IMR-90 (cell line): ENCODE measurements at regions not wholly inside any gene's neighbourhood (a gene's known extent, or its start where the extent isn't known, plus 50 kb on each side); places are given as distances from the start of the nearest gene placed in this dataset.

ENCODE experiments used
- ATAC-seq: fragments of 200-7000 bp; cut with Tn5 transposase; 2 replicates; pipeline ENCODE4 v1.9.1; 2020; ENCODE audit warnings: low read depth, mild to moderate bottlenecking, moderate library complexity
- BruUV-seq: library from RNA; stranded (reverse); fragments of 400-500 nt; replicated peaks from 2 replicates; lab custom pipeline; 2021; lab: Mats Ljungman, UMichigan
- CTCF ChIA-PET: fragments of 300-600 bp; formaldehyde crosslinking; extraction: SDS; loops from one replicate; lab custom pipeline; 2021; ENCODE audit warnings: antibody characterized with exemption; lab: Yijun Ruan, JAX
- POLR2A ChIA-PET: fragments of 300-600 bp; sonication (Branson Sonifier 250); formaldehyde crosslinking; loops from one replicate; lab custom pipeline; 2022; ENCODE audit warnings: antibody characterized with exemption; ENCODE audit not compliant: unreplicated experiment; lab: Charles Lee
- DNase-seq: peaks from one replicate; pipeline ENCODE4 v3.0.0; 2013
- H2AFZ ChIP-seq: replicated peaks from 2 replicates; pipeline ENCODE3; 2013; ENCODE audit warnings: low read length, mild to moderate bottlenecking; ENCODE audit not compliant: poor library complexity
- H2AK5ac ChIP-seq: 2 replicates; pipeline ENCODE4 v1.6.1; 2013; ENCODE audit warnings: low read depth, low read length, inconsistent platforms
- H2AK9ac ChIP-seq: replicated peaks from 2 replicates; pipeline ENCODE3; 2013; ENCODE audit warnings: mild to moderate bottlenecking, low read depth, low read length, moderate library complexity; ENCODE audit not compliant: poor library complexity
- H2BK120ac ChIP-seq: 2 replicates; pipeline ENCODE4 v1.6.1; 2013; ENCODE audit warnings: low read depth, low read length, inconsistent platforms
- H2BK15ac ChIP-seq: 3 replicates; pipeline ENCODE4 v1.6.1; 2013; ENCODE audit warnings: low read depth, low read length, inconsistent platforms
- H2BK20ac ChIP-seq: 2 replicates; pipeline ENCODE4 v1.6.1; 2013; ENCODE audit warnings: low read depth, mild to moderate bottlenecking, inconsistent platforms, low read length, moderate library complexity
- H2BK5ac ChIP-seq: 2 replicates; pipeline ENCODE4 v1.6.1; 2013; ENCODE audit warnings: mild to moderate bottlenecking, low read depth, low read length, inconsistent platforms; ENCODE audit not compliant: poor library complexity, severe bottlenecking
- H3K14ac ChIP-seq: replicated peaks from 2 replicates; pipeline ENCODE4 v1.6.1; 2013; ENCODE audit warnings: low read depth, low read length, inconsistent platforms
- H3K18ac ChIP-seq: 2 replicates; pipeline ENCODE4 v1.6.1; 2013; ENCODE audit warnings: low read depth, low read length, control low read depth
- H3K23ac ChIP-seq: 2 replicates; pipeline ENCODE4 v1.6.1; 2013; ENCODE audit warnings: low read depth, low read length, inconsistent platforms
- H3K27ac ChIP-seq: 2 replicates; pipeline ENCODE4 v1.5.1; 2013; ENCODE audit warnings: mild to moderate bottlenecking, control low read depth, low read length; ENCODE audit not compliant: insufficient read depth
- H3K27me3 ChIP-seq: 2 replicates; pipeline ENCODE4 v1.6.1; 2013; ENCODE audit warnings: low read length; ENCODE audit not compliant: control insufficient read depth, insufficient read depth
- H3K36me3 ChIP-seq: 2 replicates; pipeline ENCODE4 v1.6.1; 2013; ENCODE audit warnings: low read length, mixed read lengths; ENCODE audit not compliant: control insufficient read depth, insufficient read depth
- H3K4ac ChIP-seq: 2 replicates; pipeline ENCODE4 v1.6.1; 2013; ENCODE audit warnings: low read depth, low read length, inconsistent platforms
- H3K4me1 ChIP-seq: 2 replicates; pipeline ENCODE4 v1.6.1; 2013; ENCODE audit warnings: low read length, mixed read lengths; ENCODE audit not compliant: control insufficient read depth, insufficient read depth
- H3K4me2 ChIP-seq: 2 replicates; pipeline ENCODE4 v1.6.1; 2013; ENCODE audit warnings: low read depth, mild to moderate bottlenecking, control low read depth, low read length, moderate library complexity
- H3K4me3 ChIP-seq: 2 replicates; pipeline ENCODE4 v1.5.1; 2013; ENCODE audit warnings: low read depth, mild to moderate bottlenecking, control low read depth, low read length, moderate library complexity; ENCODE audit not compliant: insufficient read depth
- H3K56ac ChIP-seq: 2 replicates; pipeline ENCODE4 v1.6.1; 2013; ENCODE audit warnings: low read length, inconsistent platforms; ENCODE audit not compliant: insufficient read depth; ENCODE audit errors: extremely low read depth
- H3K79me1 ChIP-seq, 2 experiments: 2 replicates each; pipeline ENCODE4 v1.6.1; 2013; ENCODE audit warnings: low read length in 2 of 2, inconsistent platforms in 1 of 2, low read depth in 1 of 2
- H3K9ac ChIP-seq: 2 replicates; pipeline ENCODE4 v1.6.1; 2013; ENCODE audit warnings: low read depth, low read length, control low read depth
- H3K9me1 ChIP-seq: 2 replicates; pipeline ENCODE4 v1.6.1; 2013; ENCODE audit warnings: low read length, inconsistent platforms; ENCODE audit not compliant: insufficient read depth
- H3K9me3 ChIP-seq: 2 replicates; pipeline ENCODE4 v1.6.1; 2013; ENCODE audit warnings: low read length; ENCODE audit not compliant: control insufficient read depth, insufficient read depth
- H4K20me1 ChIP-seq: 2 replicates; pipeline ENCODE4 v1.6.1; 2013; ENCODE audit warnings: low read length, inconsistent platforms; ENCODE audit not compliant: insufficient read depth
- H4K5ac ChIP-seq: 2 replicates; pipeline ENCODE4 v1.6.1; 2013; ENCODE audit warnings: mild to moderate bottlenecking, low read depth, low read length, control low read depth
- H4K8ac ChIP-seq, 2 experiments: 2 replicates each; pipeline ENCODE4 v1.6.1; 2013; ENCODE audit warnings: low read depth in 2 of 2, low read length in 2 of 2, control low read depth in 1 of 2, inconsistent platforms in 1 of 2
- H4K91ac ChIP-seq: 2 replicates; pipeline ENCODE4 v1.6.1; 2013; ENCODE audit warnings: low read depth, low read length, inconsistent platforms; ENCODE audit not compliant: insufficient read depth
- CEBPB ChIP-seq: IDR thresholded peaks from 2 replicates; pipeline ENCODE4 v1.6.1; 2012; ENCODE audit warnings: low read depth, low read length, improper control_type of control experiment
- FOS ChIP-seq: fragments of 150-350 bp; IDR thresholded peaks from 2 replicates; pipeline ENCODE4 v1.6.1; 2016; ENCODE audit warnings: low read depth, low read length
- WGBS, 2 experiments: methylation state at CpG; one replicate each; pipeline versions ENCODE4 v1.1.5 to v1.1.7; 2013; ENCODE audit warnings: missing lambda C conversion rate in 2 of 2; ENCODE audit not compliant: insufficient read length in 1 of 2; ENCODE audit errors: extremely low coverage in 2 of 2; 5-methylcytosine and 5-hydroxymethylcytosine counted together
- dilution Hi-C: fragments of 300-500 bp; cut with HindIII; formaldehyde crosslinking; loops from one replicate; pipeline ENCODE4 v1.14.3; 2018; ENCODE audit warnings: low sequenced_read_pairs; ENCODE audit not compliant: unreplicated experiment
- in situ Hi-C: fragments of 300-500 bp; cut with MboI; formaldehyde crosslinking; loops from 3 replicates; pipeline ENCODE4 v1.14.3; 2019; ENCODE audit warnings: low sequenced_read_pairs, inconsistent platforms, mixed read lengths
- intact Hi-C: fragments of 100-400 bp; cut with micrococcal nuclease; formaldehyde crosslinking; loops from 2 replicates; pipeline ENCODE4 v1.10.0; 2022

DNA sequence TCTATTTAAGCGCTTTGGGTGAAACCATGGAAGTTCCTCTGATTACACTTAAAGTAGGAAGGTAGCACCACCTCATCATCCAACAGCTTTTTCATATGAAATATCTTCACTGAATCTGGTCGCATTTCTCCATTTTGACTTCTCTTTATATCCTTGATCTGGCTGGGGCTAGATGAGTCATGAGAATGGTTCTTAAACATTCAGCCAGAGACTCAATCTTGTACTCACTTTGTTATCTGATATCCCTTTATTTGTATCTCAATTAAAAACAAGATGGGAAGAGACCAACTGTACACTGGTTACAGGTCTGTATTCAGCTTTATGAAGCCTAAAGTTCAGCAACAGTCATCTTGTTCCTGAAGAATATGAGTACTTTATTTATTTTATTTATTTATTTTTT is 84.9 kb downstream of the CBLL2 start:
- Histone ChIP-seq H4K91ac (no peak overlapping the region), H3K9ac (no peak overlapping the region), H3K9me1 (no peaks in the 10 kb centered on the region), H3K27me3 (no peaks in the 10 kb centered on the region), H2AK5ac (no peak overlapping the region), H3K9me3 (no peaks in the 10 kb centered on the region), H4K5ac (no peak overlapping the region), H2BK120ac (no peak overlapping the region), H3K18ac (no peak overlapping the region; the same call in 1 of the 2 replicates), H4K8ac (no peak overlapping the region), H3K36me3 (no peaks in the 10 kb centered on the region), H2BK5ac (no peak overlapping the region), H2BK20ac (no peak overlapping the region; the same call in 1 of the 2 replicates), H3K27ac (no peak overlapping the region), H4K20me1 (no peaks in the 10 kb centered on the region), H3K4me2 (no peak overlapping the region), H3K23ac (no peak overlapping the region), H2AK9ac (no peak overlapping the region), H3K4me3 (no peak overlapping the region), H3K79me1 (no peaks in the 10 kb centered on the region), H3K4me1 (no peaks in the 10 kb centered on the region), H3K56ac (no peak overlapping the region), H3K4ac (no peak overlapping the region), H2AFZ (no peak overlapping the region), H2BK15ac (no peak overlapping the region), H3K14ac (no peak overlapping the region)
- DNase-seq = peak; percentile 52
- no CpG with 5 or more reads among the region's 2 CpGs for WGBS, 2 experiments
- peak; percentile 48 for ATAC-seq
- dilution Hi-C loops (no loop called here), intact Hi-C loops (no loop called here), in situ Hi-C loops (no loop called here)
- TF ChIP-seq FOS (peak; percentile 39; the same call in 1 of the 2 replicates), CEBPB (no peak)
- POLR2A ChIA-PET = no interaction called here
- BruUV-seq = no TSS peak
- CTCF ChIA-PET = no interaction called here
